ENCODE measurements at regions not wholly inside any gene's neighbourhood (a gene's known extent, or its start where the extent isn't known, plus 50 kb on each side); places are given as distances from the start of the nearest gene placed in this dataset.

DNA sequence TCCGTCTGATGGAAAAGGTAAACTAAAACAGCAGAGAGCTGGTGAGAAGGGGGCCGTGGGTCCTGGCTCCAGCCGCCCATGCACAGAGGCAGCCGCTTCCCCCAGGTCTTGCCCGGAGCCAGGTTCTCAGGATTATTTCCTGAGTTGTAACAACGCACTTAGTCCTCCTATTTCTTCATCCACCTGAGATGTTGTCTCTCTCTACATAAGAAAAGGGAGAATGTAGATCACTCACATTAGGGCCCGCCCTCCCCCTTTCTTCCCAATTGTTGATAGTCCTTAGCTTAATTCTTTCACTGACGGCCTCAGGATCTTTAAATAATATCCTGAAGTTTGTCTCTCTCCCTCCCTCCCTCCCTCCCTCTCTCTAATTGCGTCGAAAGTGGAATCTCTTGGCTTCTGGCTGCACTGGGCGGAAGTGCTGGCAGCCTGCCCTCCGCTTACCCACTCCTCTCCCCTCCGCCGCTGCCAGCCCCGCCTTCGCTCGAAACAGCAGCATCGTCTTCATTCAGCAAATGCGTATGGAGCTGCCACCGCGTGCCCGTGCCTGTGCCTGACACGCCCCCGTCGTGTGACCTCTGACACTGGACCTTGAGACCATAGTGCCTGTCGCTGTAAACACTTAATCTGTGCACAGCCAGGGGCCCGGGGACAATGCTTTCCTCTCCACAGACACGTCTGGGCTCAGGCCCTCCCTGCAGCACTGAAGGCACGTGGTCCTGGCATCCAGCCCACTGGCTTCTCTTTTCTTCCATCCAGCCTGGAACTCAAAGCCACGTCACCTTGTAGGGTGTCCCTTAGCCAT is 174.5 kb upstream of the PPP2R2D start:
- DNase-seq, result no peak

DNA sequence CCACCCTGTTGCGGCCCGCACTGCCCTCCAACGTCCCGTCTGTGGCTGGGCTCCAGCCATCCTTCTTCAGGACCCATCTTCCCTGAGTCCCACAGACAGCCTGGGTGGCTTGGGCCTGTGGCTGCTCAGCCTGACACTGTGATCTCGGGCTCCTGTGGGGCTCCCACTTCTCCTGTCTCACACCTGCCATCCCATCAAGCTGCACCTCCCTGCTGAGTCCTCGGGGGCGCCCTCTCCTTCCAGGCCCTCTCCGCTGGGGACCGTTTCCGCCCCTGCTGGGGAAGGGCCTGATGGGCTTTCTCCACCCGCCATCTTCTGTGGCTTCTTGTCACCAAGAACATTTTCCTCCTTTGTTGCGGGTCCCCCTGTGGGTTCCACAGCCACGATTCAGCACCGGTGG is 173.8 kb upstream of the PPP2R2D start:
- no peak for DNase-seq

GRCh38 chr10:131727560-131727959 is 173.2 kb upstream of the PPP2R2D start:
- no peak for DNase-seq

DNA sequence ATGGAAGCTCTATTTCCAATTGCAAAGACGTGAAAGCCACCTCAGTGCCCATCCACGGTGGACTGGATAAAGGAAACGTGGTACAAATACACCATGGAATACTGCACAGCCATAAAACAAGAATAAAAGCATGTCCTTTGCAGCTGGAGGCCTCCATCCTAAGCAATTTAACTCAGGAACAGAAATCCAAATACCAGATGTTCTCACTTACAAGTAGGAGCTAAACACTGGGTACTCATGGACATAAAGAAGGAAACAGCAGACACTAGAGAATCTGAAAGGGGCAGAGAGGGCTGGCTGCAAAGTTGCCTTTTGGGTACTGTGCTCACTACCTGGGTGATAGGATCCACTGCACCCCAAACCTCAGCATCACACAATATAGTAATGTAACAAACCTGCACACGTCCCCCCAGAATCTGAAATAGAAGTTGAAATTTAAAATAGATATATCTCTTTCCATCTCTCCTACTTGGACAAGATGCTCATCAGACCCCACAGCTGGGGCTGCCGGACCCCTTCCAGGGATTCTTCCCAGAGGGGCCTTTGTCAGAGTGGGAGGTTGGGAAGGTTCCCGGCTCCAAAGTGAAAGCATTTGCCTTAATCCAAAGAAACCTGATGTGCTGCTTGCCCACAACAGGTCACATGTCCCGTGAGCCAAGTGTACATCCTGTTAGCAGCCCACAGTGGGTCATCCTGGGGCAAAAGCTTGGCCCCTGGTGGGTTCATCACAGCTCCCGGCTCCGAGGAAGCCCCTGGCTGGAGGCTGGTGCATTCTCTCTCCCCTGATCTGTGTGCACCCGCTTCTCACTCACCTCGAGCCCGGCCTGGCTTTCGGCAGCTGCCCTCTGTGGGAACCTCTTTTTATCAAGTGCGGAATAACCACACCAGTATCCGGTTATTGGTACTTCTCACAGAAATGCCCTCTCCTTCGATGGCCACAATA is 172.3 kb upstream of the PPP2R2D start:
- DNase-seq, result no peak

- no peak for DNase-seq
These were observed 171.4 kb upstream of the PPP2R2D start for GRCh38 chr10:131729361-131729760.

GRCh38 chr10:131729938-131730660 is 170.7 kb upstream of the PPP2R2D start:
- DNase-seq, result no peak

DNA sequence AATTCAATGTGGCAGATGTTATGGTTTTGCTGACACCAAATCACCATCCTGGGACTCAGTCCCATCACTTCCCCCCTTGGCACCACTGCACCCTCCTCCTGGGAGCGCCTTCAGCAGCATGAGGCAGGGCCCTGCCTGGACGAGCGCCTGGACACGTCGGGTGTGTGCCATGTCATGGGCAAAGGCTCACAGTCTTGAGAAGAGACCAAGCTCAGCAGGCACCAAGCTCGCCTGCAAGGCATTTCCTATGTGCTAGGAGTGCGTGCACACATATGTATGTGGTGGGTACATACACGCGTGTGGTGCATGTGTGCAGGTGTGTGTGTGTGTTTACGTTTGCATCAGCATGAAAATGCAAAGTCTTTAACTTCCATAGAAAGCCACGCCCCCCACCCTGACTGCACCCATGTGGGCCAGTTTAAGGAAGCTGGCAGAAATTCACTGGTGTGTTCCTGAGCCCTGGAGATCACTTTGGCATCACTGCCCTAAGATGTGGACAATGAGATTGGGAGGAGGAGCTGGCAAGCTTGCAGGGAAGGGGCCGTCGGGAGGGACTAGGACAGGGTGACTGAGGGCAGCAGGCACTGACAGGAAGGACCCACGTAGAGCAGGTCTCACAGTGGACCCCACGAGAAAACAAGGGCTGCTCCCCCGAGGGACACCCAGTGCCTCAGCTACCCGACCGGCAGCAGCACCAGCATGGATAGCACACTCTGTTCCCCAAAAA is 169.9 kb upstream of the PPP2R2D start:
- DNase-seq, result no peak

- no peak for DNase-seq
These were observed 168.8 kb upstream of the PPP2R2D start for GRCh38 chr10:131731780-131732630.

DNA sequence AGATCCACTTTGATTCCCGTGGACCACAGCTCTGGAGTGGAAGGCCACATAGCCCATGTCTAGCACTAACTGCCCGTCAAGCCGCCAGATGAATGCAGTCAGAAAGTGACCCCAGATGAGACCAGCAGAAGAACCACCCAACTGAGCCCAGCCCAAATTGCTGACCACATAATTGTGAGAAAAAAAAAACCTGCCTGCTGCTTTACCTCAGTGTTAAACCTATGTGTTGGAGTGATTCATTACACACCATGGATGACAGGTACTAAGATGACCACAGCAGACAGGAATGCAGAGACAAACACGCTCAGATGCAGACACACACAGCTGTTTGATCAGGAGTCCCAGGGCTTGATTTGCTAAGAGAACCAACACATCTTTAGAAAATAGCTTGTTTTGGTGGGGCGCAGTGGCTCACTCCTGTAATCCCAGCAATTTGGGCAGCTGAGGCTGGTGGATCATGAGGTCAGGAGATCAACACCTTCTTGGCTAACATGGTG is 168.1 kb upstream of the PPP2R2D start:
- no peak for DNase-seq

GRCh38 chr10:131733596-131733995 is 167.2 kb upstream of the PPP2R2D start:
- no peak for DNase-seq

DNA sequence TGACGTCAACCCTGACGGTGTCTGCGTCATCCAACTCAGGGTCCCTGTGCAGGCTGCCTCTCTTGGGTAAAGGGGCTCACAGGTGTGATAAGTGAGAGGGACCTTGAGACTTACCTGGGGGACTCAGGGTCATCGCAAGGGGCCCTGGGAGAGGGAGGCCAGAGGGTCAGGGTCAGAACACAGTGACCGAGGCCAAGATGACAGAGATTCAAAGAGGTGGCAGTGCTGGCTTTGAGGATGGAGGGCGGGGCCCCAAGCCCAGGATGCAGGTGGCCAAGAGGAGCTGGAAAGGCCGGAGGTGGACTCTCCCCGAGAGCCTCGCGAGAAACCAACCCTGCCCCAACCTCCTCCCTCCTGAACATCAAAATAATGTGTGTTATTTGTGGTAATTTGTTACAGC is 165.2 kb upstream of the PPP2R2D start:
- no peak for DNase-seq

GRCh38 chr10:131736321-131736980 is 164.4 kb upstream of the PPP2R2D start:
- no peak for DNase-seq

GRCh38 chr10:131737543-131738395 is 163.0 kb upstream of the PPP2R2D start:
- no peak for DNase-seq

- DNase-seq, result no peak
These were observed 162.4 kb upstream of the PPP2R2D start for GRCh38 chr10:131738396-131738735.

- DNase-seq, result no peak
These were observed 161.6 kb upstream of the PPP2R2D start for GRCh38 chr10:131739206-131739605.

GRCh38 chr10:131742500-131742951 is 158.3 kb upstream of the PPP2R2D start:
- no peak for DNase-seq

DNA sequence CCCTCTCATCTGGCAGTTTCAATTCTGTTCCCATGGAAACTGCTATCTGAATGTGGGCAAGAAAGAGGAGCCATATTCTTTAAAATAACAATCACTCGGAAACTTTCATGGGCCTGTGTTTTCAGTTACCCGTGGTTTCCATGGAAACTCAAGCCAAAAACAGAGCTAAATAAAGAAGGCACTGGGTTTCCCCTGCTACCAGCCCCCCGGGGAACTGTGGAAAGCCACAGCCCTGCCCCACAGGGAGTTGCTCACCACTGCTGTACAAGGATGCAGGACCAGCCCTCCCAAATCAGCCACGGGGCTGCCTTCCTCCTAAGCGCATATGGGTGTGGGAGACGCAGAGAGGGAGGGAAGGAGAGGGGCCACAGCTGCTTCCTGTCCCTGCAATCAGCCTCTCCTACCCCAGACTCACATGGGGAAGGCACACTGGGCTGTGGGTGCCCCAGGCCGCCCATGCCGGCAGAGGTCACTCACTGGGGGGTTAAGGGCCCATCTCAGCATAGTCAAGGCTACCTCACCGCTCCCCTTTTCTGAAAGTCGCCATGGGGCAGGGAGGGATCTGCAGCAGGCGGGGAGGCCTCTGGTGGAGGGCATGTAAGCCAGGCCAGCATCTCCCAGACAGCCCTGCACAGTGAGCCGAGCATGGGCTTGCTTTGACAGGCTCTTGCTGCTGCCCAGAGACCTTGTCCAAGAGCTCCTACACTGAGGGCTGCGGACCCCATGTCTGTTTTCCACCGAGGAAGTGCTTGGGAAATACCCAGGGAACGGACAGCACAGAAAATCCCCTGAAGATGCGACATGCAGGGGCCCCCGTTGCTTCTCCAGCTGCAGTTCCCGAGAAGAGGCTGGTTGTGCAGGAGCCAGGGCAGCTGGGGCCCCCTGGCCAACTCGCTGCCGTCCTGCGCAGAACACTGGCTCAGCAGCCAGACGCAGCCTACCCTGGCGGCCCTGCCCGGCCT is 157.3 kb upstream of the PPP2R2D start:
- no peak for DNase-seq

GRCh38 chr10:131744346-131744745 is 156.5 kb upstream of the PPP2R2D start:
- no peak for DNase-seq

DNA sequence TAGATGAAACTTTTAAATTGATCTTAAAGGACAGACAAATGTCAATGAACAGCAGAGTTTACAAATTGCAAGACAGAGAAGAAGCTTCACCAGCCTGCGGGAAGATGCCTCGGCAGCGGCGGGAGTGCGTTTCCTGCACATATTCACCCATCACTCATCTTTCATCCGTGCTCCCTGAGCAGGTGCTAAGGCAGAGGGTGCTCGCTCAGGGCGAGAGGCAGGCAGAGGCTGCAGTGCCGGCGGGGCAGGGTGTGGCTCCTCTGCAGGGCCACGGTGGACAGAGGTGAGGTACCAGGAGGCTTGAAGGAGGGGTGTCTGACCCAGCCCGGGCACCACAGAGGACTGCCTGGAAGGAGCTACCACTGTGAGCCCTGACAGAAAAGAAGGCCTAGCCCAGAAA is 155.2 kb upstream of the PPP2R2D start:
- DNase-seq, result no peak
